CMK (cell line): ENCODE measurements at regions not wholly inside any gene's neighbourhood (a gene's known extent, or its start where the extent isn't known, plus 50 kb on each side); places are given as distances from the start of the nearest gene placed in this dataset.

Experiments
- DNase-seq: peaks from one replicate; pipeline ENCODE4 v3.0.0-alpha.2; 2010; ENCODE audit warnings: low read depth

GRCh38 chr2:215619022-215619958, 183.4 kb upstream of the FN1 start:
- peak; percentile 21 for DNase-seq

- no peak for DNase-seq
Measured at GRCh38 chr2:215618145-215618544, 182.3 kb upstream of the FN1 start.

GRCh38 chr2:215617060-215617824, 181.4 kb upstream of the FN1 start:
- DNase-seq = no peak

- no peak for DNase-seq
Measured at GRCh38 chr2:215615803-215616174, 179.9 kb upstream of the FN1 start.

- DNase-seq = no peak
Measured at GRCh38 chr2:215615067-215615802, 179.4 kb upstream of the FN1 start.

- DNase-seq = no peak
Measured at GRCh38 chr2:215614296-215614695, 178.4 kb upstream of the FN1 start.

GRCh38 chr2:215613888-215614287, 178.0 kb upstream of the FN1 start:
- DNase-seq = no peak

GRCh38 chr2:215613280-215613679, 177.4 kb upstream of the FN1 start:
- no peak for DNase-seq

- no peak for DNase-seq
Measured at GRCh38 chr2:215612786-215613185, 176.9 kb upstream of the FN1 start.

GRCh38 chr2:215611609-215612386, 175.9 kb upstream of the FN1 start:
- DNase-seq = no peak

GRCh38 chr2:215609089-215610032, 173.5 kb upstream of the FN1 start:
- DNase-seq = no peak

GRCh38 chr2:215607766-215608165, 171.9 kb upstream of the FN1 start:
- DNase-seq = no peak

GRCh38 chr2:215606219-215606618, 170.4 kb upstream of the FN1 start:
- DNase-seq = no peak

- DNase-seq = no peak
Measured at GRCh38 chr2:215605214-215605613, 169.3 kb upstream of the FN1 start.

- no peak for DNase-seq
Measured at GRCh38 chr2:215604606-215605005, 168.7 kb upstream of the FN1 start.

GRCh38 chr2:215603440-215603839, 167.6 kb upstream of the FN1 start:
- no peak for DNase-seq

- no peak for DNase-seq
Measured at GRCh38 chr2:215602997-215603396, 167.1 kb upstream of the FN1 start.

- DNase-seq = no peak
Measured at GRCh38 chr2:215601990-215602721, 166.3 kb upstream of the FN1 start.

- DNase-seq = no peak
Measured at GRCh38 chr2:215601526-215601925, 165.7 kb upstream of the FN1 start.
